GM23338 (cell line): ENCODE measurements at regions not wholly inside any gene's neighbourhood (a gene's known extent, or its start where the extent isn't known, plus 50 kb on each side); places are given as distances from the start of the nearest gene placed in this dataset.

Experiments
- ATAC-seq: fragments of 200-7000 bp; cut with Tn5 transposase; 3 replicates; pipeline ENCODE4 v1.9.1; 2020
- DNase-seq: peaks from one replicate; pipeline ENCODE4 v3.0.0-alpha.2; 2015; ENCODE audit warnings: low spot score
- H2AFZ ChIP-seq: fragments of 200-600 bp; sonication (generic); 2 replicates; pipeline ENCODE4 v1.8.0; 2016; ENCODE audit warnings: antibody characterized with exemption, mild to moderate bottlenecking, moderate library complexity
- H3F3A ChIP-seq: fragments of 200-600 bp; sonication (generic); replicated peaks from 2 replicates; pipeline ENCODE4 v1.8.0; 2017; ENCODE audit warnings: antibody characterized with exemption, mixed run types, low read depth
- H3K27ac ChIP-seq: fragments of 200-600 bp; sonication (generic); 2 replicates; pipeline ENCODE4 v1.6.1; 2016; ENCODE audit warnings: low read depth
- H3K27me3 ChIP-seq: fragments of 200-600 bp; sonication (generic); 2 replicates; pipeline ENCODE4 v1.8.0; 2016; ENCODE audit warnings: mild to moderate bottlenecking, mixed run types, moderate library complexity; ENCODE audit not compliant: insufficient read depth
- H3K36me3 ChIP-seq: fragments of 200-600 bp; sonication (generic); 2 replicates; pipeline ENCODE4 v1.8.0; 2016; ENCODE audit warnings: mild to moderate bottlenecking; ENCODE audit not compliant: insufficient read depth
- H3K4me1 ChIP-seq: fragments of 200-600 bp; sonication (generic); 2 replicates; pipeline ENCODE4 v1.8.0; 2016; ENCODE audit warnings: mild to moderate bottlenecking, moderate library complexity; ENCODE audit not compliant: insufficient read depth
- H3K4me2 ChIP-seq: fragments of 200-600 bp; sonication (generic); 2 replicates; pipeline ENCODE4 v1.7.1; 2017; ENCODE audit warnings: mixed run types
- H3K4me3 ChIP-seq: fragments of 200-600 bp; sonication (generic); 2 replicates; pipeline ENCODE4 v1.6.1; 2016; ENCODE audit warnings: mixed run types
- H3K79me2 ChIP-seq: fragments of 200-600 bp; sonication (generic); replicated peaks from 2 replicates; pipeline ENCODE4 v1.8.0; 2017; ENCODE audit warnings: mild to moderate bottlenecking; ENCODE audit not compliant: insufficient read depth
- H3K9me2 ChIP-seq: fragments of 200-600 bp; sonication (generic); 2 replicates; pipeline ENCODE4 v1.8.0; 2017; ENCODE audit not compliant: insufficient read depth
- H4K20me1 ChIP-seq: fragments of 200-600 bp; sonication (generic); replicated peaks from 2 replicates; pipeline ENCODE4 v1.8.0; 2017; ENCODE audit warnings: mild to moderate bottlenecking; ENCODE audit not compliant: insufficient read depth
- H3K27ac Mint-ChIP-seq: 2 replicates; pipeline ENCODE4 v1.8.0; 2020; ENCODE audit warnings: inconsistent platforms, mild to moderate bottlenecking, moderate library complexity, mixed read lengths
- H3K27me3 Mint-ChIP-seq: 3 replicates; pipeline ENCODE4 v1.8.0; 2022; ENCODE audit warnings: low read depth, mild to moderate bottlenecking, moderate library complexity, mixed read lengths, inconsistent platforms; ENCODE audit not compliant: insufficient read depth, poor library complexity
- H3K36me3 Mint-ChIP-seq: 3 replicates; pipeline ENCODE4 v1.8.0; 2021; ENCODE audit warnings: low read depth, mild to moderate bottlenecking, inconsistent platforms, moderate library complexity, mixed read lengths
- H3K4me1 Mint-ChIP-seq: 3 replicates; pipeline ENCODE4 v1.8.0; 2020; ENCODE audit warnings: mild to moderate bottlenecking, inconsistent platforms, mixed read lengths
- H3K4me3 Mint-ChIP-seq: 3 replicates; pipeline ENCODE4 v1.8.0; 2021; ENCODE audit warnings: moderate library complexity, mild to moderate bottlenecking, inconsistent platforms, mixed read lengths
- H3K9me3 Mint-ChIP-seq: 3 replicates; pipeline ENCODE4 v1.8.0; 2020; ENCODE audit warnings: moderate library complexity, mild to moderate bottlenecking, inconsistent platforms, mixed read lengths
- CREB1 ChIP-seq: fragments of 250-450 bp; sonication (Bioruptor Pico); IDR thresholded peaks from 2 replicates; pipeline ENCODE4 v1.5.0; 2020; ENCODE audit warnings: low read depth, mild to moderate bottlenecking, moderate library complexity
- EZH2 ChIP-seq: fragments of 200-600 bp; sonication (generic); IDR thresholded peaks from one replicate; pipeline ENCODE4 v1.8.0; 2017; ENCODE audit warnings: antibody characterized with exemption, mild to moderate bottlenecking, low read depth; ENCODE audit not compliant: unreplicated experiment
- EZH2phosphoT487 ChIP-seq: fragments of 200-600 bp; sonication (generic); IDR thresholded peaks from one replicate; pipeline ENCODE4 v1.8.1; 2018; ENCODE audit warnings: antibody characterized with exemption; ENCODE audit not compliant: unreplicated experiment
- NANOG ChIP-seq: IDR thresholded peaks from 2 replicates; pipeline ENCODE4 v1.6.1; 2016; ENCODE audit warnings: antibody characterized with exemption, borderline replicate concordance
- POLR2AphosphoS5 ChIP-seq: IDR thresholded peaks from 2 replicates; pipeline ENCODE4 v1.6.1; 2016; ENCODE audit warnings: antibody characterized with exemption, low read depth
- ZNF114 ChIP-seq: fragments of 250-450 bp; sonication (Bioruptor Pico); IDR thresholded peaks from 2 replicates; pipeline ENCODE4 v1.5.0; 2020; ENCODE audit warnings: mild to moderate bottlenecking, moderate library complexity
- TF ChIP-seq, protein P1 (sequence below): IDR thresholded peaks from one replicate; pipeline ENCODE4 v1.6.1; 2018; ENCODE audit warnings: antibody characterized with exemption; ENCODE audit not compliant: unreplicated experiment
- TF ChIP-seq, protein P2 (sequence below), 2 experiments: fragments of 200-600 bp in 1 of 2; sonication (generic) in 1 of 2; conservative IDR thresholded peaks; 2 replicates each; pipeline versions ENCODE4 v1.5.1 to v1.6.1; 2016 to 2017; ENCODE audit warnings: antibody characterized with exemption in 2 of 2, low read depth in 2 of 2, mild to moderate bottlenecking in 2 of 2, moderate library complexity in 1 of 2
- TF ChIP-seq, protein P3 (sequence below): fragments of 250-450 bp; sonication (Bioruptor Pico); IDR thresholded peaks from 2 replicates; pipeline ENCODE4 v1.5.0; 2020; ENCODE audit warnings: mild to moderate bottlenecking, moderate library complexity
- TF ChIP-seq, protein P4 (sequence below): IDR thresholded peaks from 2 replicates; pipeline ENCODE4 v1.6.1; 2016; ENCODE audit warnings: antibody characterized with exemption

DNA sequence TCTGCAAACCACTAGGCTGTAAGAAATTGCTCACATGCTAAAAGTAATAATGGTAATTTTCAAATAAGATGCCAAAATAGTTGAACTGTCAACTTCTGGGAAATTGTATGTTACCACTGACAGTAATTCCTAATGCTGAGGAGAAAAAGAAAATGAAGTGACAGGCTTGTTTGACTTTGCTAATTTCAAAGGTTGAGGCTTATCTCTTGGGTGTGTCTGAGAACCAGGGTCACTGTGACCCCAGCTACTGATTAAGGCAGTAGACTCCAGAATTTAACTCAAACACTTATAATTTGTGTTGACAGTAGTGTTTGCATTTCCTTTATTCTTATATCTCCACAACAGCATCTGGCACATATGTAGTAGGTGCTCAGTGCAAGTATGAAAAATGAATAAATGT, 74.6 kb upstream of the PDZRN3 start (continued):
- TF ChIP-seq, protein P1, sequence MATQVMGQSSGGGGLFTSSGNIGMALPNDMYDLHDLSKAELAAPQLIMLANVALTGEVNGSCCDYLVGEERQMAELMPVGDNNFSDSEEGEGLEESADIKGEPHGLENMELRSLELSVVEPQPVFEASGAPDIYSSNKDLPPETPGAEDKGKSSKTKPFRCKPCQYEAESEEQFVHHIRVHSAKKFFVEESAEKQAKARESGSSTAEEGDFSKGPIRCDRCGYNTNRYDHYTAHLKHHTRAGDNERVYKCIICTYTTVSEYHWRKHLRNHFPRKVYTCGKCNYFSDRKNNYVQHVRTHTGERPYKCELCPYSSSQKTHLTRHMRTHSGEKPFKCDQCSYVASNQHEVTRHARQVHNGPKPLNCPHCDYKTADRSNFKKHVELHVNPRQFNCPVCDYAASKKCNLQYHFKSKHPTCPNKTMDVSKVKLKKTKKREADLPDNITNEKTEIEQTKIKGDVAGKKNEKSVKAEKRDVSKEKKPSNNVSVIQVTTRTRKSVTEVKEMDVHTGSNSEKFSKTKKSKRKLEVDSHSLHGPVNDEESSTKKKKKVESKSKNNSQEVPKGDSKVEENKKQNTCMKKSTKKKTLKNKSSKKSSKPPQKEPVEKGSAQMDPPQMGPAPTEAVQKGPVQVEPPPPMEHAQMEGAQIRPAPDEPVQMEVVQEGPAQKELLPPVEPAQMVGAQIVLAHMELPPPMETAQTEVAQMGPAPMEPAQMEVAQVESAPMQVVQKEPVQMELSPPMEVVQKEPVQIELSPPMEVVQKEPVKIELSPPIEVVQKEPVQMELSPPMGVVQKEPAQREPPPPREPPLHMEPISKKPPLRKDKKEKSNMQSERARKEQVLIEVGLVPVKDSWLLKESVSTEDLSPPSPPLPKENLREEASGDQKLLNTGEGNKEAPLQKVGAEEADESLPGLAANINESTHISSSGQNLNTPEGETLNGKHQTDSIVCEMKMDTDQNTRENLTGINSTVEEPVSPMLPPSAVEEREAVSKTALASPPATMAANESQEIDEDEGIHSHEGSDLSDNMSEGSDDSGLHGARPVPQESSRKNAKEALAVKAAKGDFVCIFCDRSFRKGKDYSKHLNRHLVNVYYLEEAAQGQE, result no peak
- TF ChIP-seq, protein P2, sequence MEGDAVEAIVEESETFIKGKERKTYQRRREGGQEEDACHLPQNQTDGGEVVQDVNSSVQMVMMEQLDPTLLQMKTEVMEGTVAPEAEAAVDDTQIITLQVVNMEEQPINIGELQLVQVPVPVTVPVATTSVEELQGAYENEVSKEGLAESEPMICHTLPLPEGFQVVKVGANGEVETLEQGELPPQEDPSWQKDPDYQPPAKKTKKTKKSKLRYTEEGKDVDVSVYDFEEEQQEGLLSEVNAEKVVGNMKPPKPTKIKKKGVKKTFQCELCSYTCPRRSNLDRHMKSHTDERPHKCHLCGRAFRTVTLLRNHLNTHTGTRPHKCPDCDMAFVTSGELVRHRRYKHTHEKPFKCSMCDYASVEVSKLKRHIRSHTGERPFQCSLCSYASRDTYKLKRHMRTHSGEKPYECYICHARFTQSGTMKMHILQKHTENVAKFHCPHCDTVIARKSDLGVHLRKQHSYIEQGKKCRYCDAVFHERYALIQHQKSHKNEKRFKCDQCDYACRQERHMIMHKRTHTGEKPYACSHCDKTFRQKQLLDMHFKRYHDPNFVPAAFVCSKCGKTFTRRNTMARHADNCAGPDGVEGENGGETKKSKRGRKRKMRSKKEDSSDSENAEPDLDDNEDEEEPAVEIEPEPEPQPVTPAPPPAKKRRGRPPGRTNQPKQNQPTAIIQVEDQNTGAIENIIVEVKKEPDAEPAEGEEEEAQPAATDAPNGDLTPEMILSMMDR (conservative IDR thresholded peaks at IDR 0.05; ENCODE audit: low read depth in 2 of 2), result no peak
- TF ChIP-seq CREB1 (CRISPR knock-in tag) (no peak), ZNF114 (CRISPR knock-in tag) (no peak)

DNA sequence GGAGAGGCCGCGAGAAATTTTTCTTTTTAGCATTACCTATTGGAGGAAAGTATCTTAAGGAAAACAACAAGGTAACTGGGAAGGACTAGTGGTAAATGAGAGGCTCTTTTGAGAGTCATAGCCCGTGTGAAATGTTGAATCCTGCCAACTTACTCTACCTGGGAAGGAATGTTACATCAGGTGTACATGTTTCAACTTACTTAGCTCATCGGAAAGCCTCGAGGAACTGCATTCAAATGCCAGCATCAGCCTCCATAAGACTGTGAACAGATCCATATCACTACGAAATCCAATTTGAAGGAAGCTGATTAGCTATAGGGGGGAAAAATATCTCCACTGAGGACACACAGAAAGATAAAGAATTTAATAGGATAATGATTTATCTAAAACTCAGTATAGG, 72.3 kb upstream of the PDZRN3 start:
- no peak for ATAC-seq
- no peaks in the 10 kb centered on the region for H4K20me1 ChIP-seq
- no peaks in the 10 kb centered on the region for H3K27me3 ChIP-seq
- H3K79me2 ChIP-seq, result no peaks in the 10 kb centered on the region
- Mint-ChIP-seq H3K9me3 (no peaks in the 10 kb centered on the region), H3K4me3 (no peak overlapping the region), H3K27me3 (no peaks in the 10 kb centered on the region), H3K4me1 (no peaks in the 10 kb centered on the region), H3K36me3 (no peaks in the 10 kb centered on the region), H3K27ac (no peak overlapping the region)
- no peak for DNase-seq
- no peaks in the 10 kb centered on the region for H3K4me1 ChIP-seq
- no peak overlapping the region for H3K4me3 ChIP-seq
- H3F3A ChIP-seq, result no peaks in the 10 kb centered on the region
- H3K36me3 ChIP-seq, result no peaks in the 10 kb centered on the region
- no peak overlapping the region for H3K27ac ChIP-seq
- H3K9me2 ChIP-seq, result peaks cover 12% of the 10 kb centered on the region; the same call in 1 of the 2 replicates
- H2AFZ ChIP-seq, result no peak overlapping the region
- H3K4me2 ChIP-seq, result no peak overlapping the region
- TF ChIP-seq NANOG, result no peak
- no peak for TF ChIP-seq EZH2
- TF ChIP-seq, protein P3, sequence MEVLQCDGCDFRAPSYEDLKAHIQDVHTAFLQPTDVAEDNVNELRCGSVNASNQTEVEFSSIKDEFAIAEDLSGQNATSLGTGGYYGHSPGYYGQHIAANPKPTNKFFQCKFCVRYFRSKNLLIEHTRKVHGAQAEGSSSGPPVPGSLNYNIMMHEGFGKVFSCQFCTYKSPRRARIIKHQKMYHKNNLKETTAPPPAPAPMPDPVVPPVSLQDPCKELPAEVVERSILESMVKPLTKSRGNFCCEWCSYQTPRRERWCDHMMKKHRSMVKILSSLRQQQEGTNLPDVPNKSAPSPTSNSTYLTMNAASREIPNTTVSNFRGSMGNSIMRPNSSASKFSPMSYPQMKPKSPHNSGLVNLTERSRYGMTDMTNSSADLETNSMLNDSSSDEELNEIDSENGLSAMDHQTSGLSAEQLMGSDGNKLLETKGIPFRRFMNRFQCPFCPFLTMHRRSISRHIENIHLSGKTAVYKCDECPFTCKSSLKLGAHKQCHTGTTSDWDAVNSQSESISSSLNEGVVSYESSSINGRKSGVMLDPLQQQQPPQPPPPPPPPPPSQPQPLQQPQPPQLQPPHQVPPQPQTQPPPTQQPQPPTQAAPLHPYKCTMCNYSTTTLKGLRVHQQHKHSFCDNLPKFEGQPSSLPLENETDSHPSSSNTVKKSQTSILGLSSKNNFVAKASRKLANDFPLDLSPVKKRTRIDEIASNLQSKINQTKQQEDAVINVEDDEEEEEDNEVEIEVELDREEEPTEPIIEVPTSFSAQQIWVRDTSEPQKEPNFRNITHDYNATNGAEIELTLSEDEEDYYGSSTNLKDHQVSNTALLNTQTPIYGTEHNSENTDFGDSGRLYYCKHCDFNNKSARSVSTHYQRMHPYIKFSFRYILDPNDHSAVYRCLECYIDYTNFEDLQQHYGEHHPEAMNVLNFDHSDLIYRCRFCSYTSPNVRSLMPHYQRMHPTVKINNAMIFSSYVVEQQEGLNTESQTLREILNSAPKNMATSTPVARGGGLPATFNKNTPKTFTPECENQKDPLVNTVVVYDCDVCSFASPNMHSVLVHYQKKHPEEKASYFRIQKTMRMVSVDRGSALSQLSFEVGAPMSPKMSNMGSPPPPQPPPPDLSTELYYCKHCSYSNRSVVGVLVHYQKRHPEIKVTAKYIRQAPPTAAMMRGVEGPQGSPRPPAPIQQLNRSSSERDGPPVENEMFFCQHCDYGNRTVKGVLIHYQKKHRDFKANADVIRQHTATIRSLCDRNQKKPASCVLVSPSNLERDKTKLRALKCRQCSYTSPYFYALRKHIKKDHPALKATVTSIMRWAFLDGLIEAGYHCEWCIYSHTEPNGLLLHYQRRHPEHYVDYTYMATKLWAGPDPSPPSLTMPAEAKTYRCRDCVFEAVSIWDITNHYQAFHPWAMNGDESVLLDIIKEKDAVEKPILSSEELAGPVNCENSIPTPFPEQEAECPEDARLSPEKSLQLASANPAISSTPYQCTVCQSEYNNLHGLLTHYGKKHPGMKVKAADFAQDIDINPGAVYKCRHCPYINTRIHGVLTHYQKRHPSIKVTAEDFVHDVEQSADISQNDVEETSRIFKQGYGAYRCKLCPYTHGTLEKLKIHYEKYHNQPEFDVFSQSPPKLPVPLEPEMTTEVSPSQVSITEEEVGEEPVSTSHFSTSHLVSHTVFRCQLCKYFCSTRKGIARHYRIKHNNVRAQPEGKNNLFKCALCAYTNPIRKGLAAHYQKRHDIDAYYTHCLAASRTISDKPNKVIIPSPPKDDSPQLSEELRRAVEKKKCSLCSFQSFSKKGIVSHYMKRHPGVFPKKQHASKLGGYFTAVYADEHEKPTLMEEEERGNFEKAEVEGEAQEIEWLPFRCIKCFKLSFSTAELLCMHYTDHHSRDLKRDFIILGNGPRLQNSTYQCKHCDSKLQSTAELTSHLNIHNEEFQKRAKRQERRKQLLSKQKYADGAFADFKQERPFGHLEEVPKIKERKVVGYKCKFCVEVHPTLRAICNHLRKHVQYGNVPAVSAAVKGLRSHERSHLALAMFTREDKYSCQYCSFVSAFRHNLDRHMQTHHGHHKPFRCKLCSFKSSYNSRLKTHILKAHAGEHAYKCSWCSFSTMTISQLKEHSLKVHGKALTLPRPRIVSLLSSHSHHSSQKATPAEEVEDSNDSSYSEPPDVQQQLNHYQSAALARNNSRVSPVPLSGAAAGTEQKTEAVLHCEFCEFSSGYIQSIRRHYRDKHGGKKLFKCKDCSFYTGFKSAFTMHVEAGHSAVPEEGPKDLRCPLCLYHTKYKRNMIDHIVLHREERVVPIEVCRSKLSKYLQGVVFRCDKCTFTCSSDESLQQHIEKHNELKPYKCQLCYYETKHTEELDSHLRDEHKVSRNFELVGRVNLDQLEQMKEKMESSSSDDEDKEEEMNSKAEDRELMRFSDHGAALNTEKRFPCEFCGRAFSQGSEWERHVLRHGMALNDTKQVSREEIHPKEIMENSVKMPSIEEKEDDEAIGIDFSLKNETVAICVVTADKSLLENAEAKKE, result no peak
- TF ChIP-seq POLR2AphosphoS5, result no peak
- TF ChIP-seq, protein P2 (conservative IDR thresholded peaks at IDR 0.05; ENCODE audit: low read depth in 2 of 2), result no peak
- TF ChIP-seq ZNF114 (CRISPR knock-in tag), result no peak
- no peak for TF ChIP-seq EZH2phosphoT487
- TF ChIP-seq CREB1 (CRISPR knock-in tag), result no peak
- TF ChIP-seq, protein P4, sequence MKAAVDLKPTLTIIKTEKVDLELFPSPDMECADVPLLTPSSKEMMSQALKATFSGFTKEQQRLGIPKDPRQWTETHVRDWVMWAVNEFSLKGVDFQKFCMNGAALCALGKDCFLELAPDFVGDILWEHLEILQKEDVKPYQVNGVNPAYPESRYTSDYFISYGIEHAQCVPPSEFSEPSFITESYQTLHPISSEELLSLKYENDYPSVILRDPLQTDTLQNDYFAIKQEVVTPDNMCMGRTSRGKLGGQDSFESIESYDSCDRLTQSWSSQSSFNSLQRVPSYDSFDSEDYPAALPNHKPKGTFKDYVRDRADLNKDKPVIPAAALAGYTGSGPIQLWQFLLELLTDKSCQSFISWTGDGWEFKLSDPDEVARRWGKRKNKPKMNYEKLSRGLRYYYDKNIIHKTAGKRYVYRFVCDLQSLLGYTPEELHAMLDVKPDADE, result no peak
